ENCODE measurements at regions not wholly inside any gene's neighbourhood (a gene's known extent, or its start where the extent isn't known, plus 50 kb on each side); places are given as distances from the start of the nearest gene placed in this dataset.
"Not testable (repeated sequence)": the region's sequence is repeated elsewhere in the genome, so short reads cannot be mapped to it uniquely, and the experiment has no call there.

DNA sequence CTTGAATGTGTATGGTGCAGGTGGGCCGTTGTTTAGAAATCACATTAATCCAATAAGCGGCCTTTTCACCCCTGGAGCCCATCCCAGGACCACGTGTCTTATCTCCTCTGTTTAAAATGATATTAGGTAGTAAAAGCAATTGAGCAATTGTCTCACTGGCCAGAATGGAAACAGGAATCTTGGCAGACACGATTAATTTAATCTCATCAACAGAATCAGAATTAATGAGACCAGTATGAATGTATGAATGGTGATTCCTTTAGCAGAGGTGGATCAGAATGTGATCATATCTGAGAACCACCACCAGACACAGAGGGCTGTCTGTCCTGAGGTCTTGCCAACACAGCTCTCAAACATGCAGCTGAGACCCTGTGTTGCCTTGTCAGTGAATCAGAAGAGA, 1591.4 kb downstream of the REEP3 start:
- no peak for DNase-seq

DNA sequence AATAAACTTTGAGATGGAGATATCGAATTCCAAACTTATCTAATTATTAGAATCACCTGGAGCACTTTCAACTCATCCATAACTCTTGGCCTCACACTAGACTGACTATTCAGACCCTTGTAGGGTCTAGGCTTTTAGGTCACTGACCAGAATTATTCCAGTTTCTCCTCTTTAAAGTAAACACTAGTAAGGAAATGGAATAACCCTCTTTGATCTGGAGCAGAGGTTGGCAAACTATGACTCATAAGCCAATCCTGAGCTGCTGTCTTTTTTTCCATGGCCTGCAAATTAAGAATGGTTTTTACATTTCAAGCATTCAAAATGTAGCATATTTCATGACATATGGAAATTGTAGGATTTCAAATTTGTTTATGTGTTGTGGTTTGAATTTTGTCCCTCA, 1601.9 kb downstream of the REEP3 start:
- no peak for DNase-seq

DNA sequence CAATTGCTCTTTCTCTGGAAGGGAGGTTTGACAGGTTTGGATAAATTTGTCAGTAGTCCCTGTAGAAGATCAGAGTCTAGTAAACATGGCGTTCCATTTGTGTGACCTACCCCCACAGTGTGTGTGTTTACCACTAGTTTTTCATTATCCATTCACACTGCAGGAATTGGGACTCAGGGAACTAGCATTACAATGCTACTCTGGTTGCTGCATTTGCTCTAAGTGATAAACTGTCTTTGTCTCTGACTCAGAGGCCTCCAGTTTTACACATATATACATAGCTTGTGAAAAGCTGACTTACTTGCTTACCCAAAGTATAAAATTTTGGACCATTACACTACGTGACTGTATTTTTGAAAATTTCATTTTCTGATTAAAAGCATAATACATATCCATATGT, 1604.0 kb downstream of the REEP3 start:
- no peak for DNase-seq

DNA sequence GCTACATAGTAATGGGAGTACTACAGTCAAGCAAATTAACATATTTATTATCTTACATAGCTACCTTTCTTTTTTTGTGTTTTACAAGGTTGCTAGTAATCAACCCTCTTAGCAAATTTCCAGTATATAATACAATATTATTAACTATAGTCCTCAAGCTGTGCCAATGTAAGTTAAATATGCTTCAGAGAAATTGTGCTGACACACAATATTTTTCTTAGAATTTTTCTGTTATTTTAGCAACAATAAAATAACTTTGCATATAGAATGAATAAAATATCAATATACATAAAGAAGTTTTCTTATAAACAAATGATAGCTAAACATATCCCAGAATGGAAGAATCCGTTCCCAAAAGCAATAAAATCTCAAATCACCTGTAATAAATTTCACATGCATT, 1605.1 kb downstream of the REEP3 start:
- no peak for DNase-seq

DNA sequence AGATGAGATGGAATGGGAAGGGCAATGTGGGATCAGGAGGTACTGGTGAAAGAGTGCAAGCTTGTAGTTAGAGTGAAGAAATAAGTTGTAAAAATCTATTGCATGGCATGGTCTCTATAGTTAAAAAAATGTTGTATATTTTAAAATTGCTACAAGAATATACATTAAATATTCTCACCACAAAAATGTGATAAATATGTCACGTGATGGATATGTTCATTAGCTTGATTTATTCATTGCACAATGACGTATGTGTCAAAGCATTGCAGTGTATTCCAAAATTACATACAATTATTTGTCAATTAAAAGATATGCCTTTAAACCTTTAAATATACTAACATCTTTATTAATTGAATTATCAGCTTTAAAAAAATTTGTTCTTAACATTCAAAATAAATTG, 1607.1 kb downstream of the REEP3 start:
- no peak for DNase-seq

DNA sequence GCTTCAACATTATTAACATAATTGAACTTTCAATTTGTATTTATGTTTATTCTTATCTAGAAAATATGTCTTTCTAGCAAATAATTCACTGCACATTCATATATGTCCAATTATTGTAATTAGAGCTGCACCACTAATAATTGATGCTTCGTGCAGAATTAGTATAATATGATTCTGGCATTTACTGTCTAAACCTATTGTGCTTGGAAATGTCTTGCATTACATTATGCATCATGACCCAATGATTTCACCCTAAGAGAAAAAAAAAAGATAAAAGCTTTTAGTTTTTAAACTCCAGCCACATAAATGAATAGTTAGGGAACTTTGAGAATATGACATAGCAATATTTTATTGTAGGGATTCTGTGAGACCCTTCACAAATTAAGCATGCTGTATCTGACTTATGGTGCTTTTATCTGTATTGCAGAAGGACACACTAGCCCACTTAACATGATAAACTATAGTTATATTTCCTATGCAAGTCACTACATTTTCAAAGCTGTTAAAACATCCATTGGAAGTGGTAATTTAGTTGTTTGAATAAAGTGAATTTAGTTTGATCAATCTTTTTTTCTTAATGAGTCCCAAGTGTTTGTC, 1609.1 kb downstream of the REEP3 start:
- no peak for DNase-seq

DNA sequence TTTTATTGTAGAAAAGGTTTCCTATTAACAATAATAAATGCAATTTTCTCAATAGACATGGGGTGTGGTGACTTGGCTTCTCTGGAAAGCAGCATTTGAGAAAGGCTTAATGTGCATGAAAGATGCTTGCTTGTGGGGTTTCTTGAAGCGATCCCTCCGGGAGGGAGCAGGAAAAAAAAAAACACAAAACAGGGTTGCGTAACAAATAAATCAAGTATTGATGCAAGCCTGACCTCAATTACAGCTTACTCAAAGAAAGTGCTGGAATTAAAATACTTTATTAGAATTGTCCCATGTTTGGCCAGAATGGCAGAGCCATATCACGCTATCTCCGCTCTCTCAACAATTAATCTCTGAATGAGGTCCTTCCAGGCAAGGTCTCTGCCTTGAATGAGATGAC, 1612.5 kb downstream of the REEP3 start:
- DNase-seq, result no peak

DNA sequence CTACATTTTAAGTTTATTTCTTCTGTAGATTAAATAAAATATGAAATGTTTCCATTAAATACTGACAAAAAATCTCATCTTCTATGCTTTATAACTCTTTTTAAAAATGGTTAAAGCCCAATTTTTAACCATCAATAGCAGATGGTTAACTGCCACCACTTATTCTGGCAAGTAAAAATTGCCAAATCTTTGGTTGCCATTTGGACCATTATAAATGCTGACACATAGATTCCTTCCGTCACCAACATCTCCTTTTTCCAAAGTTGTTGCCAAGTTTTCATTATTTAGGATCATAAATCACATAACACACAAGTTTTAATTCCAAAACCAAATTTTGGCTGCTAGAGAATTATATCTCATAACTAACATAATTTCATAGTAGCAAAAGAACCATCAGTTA, 1614.3 kb downstream of the REEP3 start:
- DNase-seq, result no peak

DNA sequence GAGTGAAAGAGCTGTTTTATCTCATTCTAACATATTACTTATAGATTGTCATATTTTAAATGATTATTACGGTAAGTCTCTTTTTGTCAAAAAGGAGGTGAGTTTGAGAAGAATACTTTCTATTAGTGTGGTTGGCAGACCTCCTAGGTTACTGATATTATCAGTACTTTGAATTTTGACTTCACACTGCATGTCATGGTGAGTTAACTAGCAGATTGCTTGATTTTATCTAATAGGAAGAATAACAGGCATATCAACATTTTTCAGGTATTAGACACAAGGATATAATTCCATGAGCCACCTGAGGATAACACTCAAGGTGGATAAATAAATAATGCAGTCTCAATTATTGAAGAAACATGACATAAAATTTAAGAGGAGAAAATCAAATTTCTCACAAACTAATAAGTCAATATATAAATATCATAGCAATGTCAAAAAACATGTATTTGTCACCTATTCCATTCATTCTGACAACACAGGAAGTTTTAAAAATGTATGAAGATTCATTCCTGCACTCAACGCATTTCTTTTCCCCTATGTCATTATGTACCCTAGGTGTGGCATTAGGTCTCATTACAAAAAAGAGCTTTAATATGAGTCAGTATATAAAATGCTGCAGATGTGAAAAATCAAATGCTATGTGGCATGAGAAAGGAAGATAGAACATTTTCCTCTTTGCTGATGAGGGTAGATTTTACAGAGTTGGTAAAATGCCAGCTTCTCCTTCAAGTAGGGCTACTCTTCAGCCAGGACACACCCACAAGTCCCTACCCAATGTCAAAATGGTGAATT, 1621.6 kb downstream of the REEP3 start:
- no peak for DNase-seq

DNA sequence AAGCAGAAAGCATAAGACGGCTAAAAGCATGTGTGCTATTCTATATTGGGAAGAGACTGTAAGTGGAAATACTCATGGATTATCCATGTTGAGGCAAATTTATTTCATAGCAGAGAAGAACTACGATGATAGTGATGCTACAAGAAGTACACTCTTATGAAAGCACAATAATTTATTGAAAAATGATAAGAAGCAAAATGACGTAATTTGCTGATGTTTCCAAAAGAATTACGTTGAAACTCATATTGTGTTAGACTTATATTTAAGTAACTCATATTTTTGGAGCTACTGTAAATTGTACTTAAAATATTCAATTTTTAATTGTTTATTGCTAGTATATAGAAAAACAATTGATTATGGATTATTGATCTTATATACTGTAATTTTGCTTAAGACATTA, 1622.5 kb downstream of the REEP3 start:
- DNase-seq, result no peak

DNA sequence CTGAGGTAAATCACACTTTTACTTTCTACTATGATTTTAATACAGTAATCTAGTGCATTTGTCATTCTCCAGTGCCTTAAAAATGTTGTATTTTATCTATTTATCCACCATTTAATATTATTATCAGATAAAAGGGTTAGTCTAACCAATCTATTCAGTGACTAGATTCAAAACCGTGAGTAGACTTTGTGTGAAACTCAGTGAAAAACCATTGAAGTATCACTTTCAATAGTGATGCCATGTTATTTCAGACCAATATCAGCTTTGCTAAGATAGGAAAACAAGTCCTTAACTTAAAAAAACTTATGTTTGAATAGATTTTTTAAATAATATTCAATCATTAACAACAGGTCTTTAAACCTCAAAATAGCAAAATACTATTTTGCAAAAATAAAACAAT, 1628.7 kb downstream of the REEP3 start:
- DNase-seq, result no peak

DNA sequence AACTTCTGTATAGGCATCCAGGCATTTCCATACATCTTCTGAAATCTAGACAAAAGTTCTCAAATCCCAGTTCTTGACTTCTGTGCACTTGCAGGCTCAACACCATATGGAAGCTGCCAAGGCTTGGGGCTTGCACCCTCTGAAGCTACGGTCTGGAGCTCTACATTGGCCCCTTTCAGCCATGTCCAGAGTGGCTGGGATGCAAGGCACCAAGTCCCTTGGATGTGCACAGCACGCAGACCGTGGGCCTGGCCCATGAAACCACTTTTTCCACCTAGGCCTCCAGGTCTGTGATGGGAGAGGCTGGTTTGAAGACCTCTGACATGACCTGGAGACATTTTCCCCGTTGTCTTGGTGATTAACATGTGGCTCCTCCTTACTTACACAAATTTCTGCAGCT, 1645.1 kb downstream of the REEP3 start:
- DNase-seq, result no peak

DNA sequence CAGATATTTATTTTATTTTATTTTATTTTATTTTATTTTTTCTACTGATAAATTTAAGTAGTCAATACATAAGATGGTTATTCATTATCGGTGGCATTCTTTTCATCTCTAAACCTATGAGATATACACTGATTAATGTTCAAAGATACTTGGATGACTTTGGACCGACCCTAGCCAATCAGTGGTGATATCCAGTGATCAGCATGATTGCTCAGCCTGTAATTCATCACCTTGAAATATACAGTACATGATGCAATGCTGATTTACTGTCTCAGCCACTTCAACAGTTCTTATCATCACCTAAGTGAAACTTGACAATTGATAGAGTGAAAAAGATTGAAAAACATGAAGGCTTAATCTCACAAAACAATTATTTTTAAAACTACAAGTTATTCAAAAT, 1651.0 kb downstream of the REEP3 start:
- no peak for DNase-seq

DNA sequence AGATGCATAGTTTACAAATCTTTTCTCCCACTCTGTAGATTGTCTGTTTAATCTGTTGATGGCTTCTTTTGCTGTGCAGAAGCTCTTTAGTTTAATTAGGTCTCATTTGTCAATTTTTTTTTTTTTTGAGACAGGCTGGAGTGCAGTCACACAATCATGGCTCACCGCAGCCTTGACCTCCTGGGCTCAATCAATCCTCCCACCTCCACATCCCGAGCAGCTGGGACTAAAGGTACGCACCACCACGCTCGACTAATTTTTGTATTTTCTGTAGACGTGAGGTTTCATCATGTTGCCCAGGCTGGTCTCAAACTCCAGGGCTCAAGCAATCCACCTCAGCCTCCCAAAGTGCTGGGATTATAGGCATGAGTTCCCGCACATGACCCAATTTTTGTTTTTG, 1655.8 kb downstream of the REEP3 start:
- DNase-seq, result no peak

DNA sequence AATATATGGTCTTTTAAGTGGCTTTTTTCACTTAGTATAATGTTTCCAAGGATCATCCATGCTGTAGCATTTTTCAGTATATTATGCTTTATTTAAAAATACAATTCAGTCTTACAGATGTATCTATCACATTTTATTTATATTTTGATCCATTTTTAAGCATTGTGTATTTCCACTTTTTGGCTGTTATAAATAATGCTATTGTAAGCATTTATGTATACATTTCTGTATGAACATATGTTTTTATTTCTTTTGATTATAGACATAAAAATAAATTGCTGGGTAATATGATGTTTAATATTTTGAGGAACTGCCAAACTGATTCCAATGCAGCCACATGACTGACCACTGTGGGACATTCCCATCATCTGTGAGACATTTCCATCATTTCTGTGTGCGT, 1662.0 kb downstream of the REEP3 start:
- no peak for DNase-seq

DNA sequence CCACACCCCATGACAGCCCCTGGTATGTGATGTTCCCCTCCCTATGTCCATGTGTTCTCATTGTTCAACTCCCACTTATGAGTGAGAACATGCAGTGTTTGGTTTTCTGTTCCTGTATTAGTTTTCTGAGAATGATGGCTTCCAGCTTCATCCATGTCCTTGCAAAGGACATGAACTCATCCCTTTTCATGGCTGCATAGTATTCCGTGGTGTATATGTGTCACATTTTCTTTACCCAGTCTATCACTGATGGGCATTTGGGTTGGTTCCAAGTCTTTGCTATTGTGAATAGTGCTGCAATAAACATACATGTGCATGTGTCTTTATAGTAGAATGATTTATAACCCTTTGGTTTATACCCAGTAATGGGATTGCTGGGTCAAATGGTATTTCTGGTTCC, 1665.5 kb downstream of the REEP3 start:
- not testable (repeated sequence) for DNase-seq

DNA sequence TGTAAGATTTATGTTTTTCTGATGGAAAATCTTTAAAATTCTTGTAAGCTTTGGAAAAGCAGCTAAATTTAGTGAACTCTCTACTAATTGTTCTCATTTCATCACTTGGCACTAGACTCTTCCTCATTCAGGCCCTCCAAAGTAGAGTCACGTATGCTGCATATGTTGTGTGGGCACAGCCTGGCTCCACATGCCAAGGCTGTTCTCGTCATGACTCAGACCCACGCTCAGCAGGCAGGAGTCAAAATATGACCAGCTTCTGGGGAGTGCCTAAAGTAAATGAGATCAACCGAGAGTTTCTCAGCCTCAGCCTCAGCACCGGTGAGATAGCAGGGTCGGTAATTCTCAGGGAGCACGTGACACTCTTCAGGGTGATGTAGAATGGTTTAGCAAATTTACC, 1672.9 kb downstream of the REEP3 start:
- DNase-seq, result no peak

DNA sequence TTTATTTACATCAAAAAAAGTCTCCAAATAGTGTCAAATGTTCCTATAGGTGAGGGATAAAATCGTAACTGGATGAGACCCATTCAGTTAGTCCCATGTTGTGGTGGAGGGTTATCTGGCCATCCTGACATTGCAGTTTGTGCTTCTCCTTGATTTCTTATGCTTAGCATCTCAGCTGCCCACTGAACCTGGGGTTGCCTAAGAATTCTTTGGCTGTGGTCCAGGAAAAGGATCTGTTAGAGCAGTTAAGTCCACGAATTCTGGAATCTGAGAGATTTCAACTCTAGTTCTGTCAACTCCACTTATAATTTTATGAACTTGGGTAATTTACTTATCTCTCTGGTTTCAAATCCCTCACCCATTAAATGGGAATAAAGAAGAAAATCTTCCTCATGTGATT, 1673.4 kb downstream of the REEP3 start:
- no peak for DNase-seq

DNA sequence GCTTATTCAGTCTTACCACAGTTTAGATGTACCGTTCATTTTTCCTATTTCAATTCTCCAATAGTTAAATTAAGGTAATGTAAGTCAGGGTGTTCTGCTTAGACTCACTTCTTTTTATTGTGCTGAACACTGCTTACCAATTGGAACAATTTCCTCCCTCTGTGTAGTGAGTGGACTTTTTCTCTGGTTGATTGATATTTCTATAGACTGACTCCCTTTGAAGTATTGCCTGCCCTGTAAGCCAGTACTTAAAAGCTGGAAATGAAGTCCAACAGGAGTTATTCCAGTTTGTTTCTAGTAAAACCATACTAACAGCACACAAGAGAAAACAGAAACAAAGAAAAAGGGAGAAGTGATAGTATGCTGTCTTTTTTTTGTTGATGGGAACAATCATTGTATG, 1674.9 kb downstream of the REEP3 start:
- no peak for DNase-seq

DNA sequence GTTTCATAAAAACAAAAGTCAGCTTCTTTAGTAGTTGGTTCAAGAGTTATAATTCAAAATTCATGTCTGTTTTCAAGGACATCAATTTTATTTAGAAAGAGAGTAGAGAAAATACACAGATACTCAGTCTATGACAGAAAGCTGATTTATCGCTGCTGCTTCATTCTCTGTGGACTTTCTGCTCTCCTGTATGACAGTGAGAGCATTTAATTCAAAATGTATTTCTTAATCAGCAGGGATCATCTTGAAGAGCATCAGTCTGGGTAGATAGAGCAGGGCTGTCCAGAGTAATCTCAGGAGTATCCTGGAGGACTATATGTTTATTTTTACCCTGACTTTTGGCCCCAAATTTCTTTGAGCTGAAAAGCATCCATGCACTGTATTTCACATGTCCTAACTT, 1676.7 kb downstream of the REEP3 start:
- DNase-seq, result no peak

DNA sequence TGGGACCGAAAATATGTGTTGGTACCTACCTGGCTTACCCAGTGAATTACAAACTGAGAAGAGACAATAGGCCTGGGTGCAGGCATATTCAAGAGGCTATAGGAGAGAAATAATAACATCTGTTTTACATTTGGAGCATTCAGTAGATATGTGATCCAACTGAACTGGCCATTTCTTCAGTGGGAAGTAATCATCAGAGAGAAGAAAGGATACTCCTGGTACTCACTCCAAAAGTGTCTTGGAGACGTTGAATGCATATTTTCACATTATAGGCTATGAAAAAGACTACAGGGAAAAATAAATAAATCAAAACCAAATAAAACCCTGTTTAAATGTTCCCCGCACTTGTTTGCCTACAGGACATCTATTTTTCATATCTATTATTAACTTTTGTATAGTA, 1680.3 kb downstream of the REEP3 start:
- no peak for DNase-seq

DNA sequence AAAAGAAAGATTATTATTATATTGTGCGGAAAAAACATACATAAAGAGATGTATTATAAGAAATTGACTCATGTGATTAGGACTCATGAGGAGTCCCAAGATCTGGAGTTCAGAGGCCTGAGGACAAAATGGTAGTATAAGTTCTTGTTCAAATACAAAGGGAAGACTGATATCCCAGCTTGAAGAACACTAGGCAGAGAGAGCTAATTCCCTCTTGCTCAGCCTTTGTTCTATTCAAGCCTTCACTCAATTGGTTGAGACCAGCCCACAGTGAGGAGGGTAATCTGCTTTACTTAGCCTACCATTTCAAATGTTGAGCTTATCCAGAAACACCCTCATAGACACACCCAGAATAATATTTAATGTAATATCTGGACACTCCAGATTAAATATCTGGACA, 1683.8 kb downstream of the REEP3 start:
- no peak for DNase-seq

DNA sequence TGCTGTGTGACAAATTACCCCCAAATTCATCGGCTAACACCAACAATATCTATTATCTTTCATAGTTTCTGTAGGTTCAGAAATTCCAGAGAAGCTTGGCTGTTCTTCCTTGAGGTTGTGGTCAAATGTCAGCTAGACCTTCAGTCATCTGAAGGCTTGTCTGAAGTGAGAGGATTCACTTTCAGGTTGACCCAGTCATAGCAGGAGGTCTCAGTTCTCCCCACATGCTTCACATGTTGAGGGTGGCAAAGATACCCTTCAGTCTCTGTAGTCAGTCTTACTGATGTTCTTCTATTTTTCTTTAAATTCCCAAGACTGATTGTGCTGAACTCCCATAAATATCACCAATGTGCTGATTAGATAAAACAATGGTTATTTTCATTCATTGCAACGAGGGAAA, 1692.0 kb downstream of the REEP3 start:
- DNase-seq, result no peak

DNA sequence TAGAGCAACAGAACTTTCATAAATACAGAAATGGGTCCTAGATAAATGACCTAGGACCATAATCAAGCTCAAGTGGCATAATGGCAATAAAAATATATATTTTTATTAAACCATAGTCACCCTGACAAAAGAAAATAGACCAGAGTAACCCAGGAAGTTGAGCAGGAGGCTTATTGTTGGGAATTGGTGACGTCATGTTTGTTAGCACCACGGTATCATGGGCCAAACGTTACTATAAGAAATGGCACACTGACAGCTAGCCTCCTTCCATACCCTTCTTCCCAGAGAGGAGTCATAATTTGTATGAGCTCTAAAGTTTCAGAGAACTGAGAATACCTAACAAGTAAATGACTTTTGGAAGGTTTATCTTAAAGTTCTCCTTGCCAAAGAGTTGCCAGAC, 1698.2 kb downstream of the REEP3 start:
- no peak for DNase-seq

DNA sequence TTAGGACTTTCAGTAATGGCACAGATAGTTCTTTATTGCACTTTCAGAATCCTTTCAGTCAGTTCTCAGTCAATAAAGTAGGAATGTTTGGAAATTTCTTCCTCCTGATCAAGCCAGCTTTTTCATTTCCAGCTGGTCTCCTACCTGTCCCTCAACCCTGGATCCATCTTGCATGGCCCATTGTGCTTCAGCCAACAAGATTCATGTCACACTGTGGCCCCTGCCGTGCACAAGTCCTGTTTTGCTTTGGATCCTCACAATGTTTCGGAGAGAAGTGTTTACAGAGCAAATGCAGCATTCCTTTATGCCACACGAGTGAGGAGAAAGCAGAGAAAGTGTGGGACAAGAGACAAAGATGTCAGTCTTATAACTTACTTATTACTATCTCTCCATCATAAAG, 1694.7 kb upstream of the LRRTM3 start:
- no peak for DNase-seq

All from amniotic stem cell (primary cell).